GM21381 (cell line): ENCODE measurements at regions not wholly inside any gene's neighbourhood (a gene's known extent, or its start where the extent isn't known, plus 50 kb on each side); places are given as distances from the start of the nearest gene placed in this dataset.

Source experiments
- ATAC-seq: cut with Tn5 transposase; IDR thresholded peaks from one replicate; pipeline ENCODE4 v1.9.1; 2021; ENCODE audit warnings: mild to moderate bottlenecking, moderate library complexity; ENCODE audit not compliant: unreplicated experiment

- no peak for ATAC-seq
These were observed 1295.1 kb upstream of the PCDH20 start for GRCh38 chr13:62710787-62711186.

- ATAC-seq: no peak
These were observed 1290.4 kb upstream of the PCDH20 start for GRCh38 chr13:62706048-62706447.

- ATAC-seq: no peak
These were observed 1289.2 kb upstream of the PCDH20 start for GRCh38 chr13:62704875-62705274.

GRCh38 chr13:62702502-62702901 is 1286.9 kb upstream of the PCDH20 start:
- ATAC-seq: no peak

GRCh38 chr13:62697701-62698100 is 1282.1 kb upstream of the PCDH20 start:
- ATAC-seq: no peak

GRCh38 chr13:62696490-62696889 is 1280.8 kb upstream of the PCDH20 start:
- no peak for ATAC-seq

- no peak for ATAC-seq
These were observed 1272.1 kb upstream of the PCDH20 start for GRCh38 chr13:62687732-62688131.

GRCh38 chr13:62684359-62684758 is 1268.7 kb upstream of the PCDH20 start:
- ATAC-seq: no peak

- no peak for ATAC-seq
These were observed 1267.1 kb upstream of the PCDH20 start for GRCh38 chr13:62682788-62683187.

GRCh38 chr13:62678039-62678438 is 1262.4 kb upstream of the PCDH20 start:
- ATAC-seq: no peak

GRCh38 chr13:62663767-62664166 is 1248.1 kb upstream of the PCDH20 start:
- no peak for ATAC-seq

- no peak for ATAC-seq
These were observed 1243.7 kb upstream of the PCDH20 start for GRCh38 chr13:62659365-62659764.

- ATAC-seq: no peak
These were observed 1237.7 kb upstream of the PCDH20 start for GRCh38 chr13:62653371-62653770.

GRCh38 chr13:62643799-62644524 is 1228.3 kb upstream of the PCDH20 start:
- ATAC-seq: no peak

GRCh38 chr13:62643007-62643483 is 1227.4 kb upstream of the PCDH20 start:
- ATAC-seq: no peak

- ATAC-seq: no peak
These were observed 1219.5 kb upstream of the PCDH20 start for GRCh38 chr13:62635161-62635560.

GRCh38 chr13:62633448-62633847 is 1217.8 kb upstream of the PCDH20 start:
- ATAC-seq: no peak

- no peak for ATAC-seq
These were observed 1216.0 kb upstream of the PCDH20 start for GRCh38 chr13:62631619-62632018.

- ATAC-seq: no peak
These were observed 1215.5 kb upstream of the PCDH20 start for GRCh38 chr13:62631124-62631523.

GRCh38 chr13:62629618-62630017 is 1214.0 kb upstream of the PCDH20 start:
- ATAC-seq: no peak

- no peak for ATAC-seq
These were observed 1211.6 kb upstream of the PCDH20 start for GRCh38 chr13:62627226-62627625.

GRCh38 chr13:62626771-62627170 is 1211.1 kb upstream of the PCDH20 start:
- no peak for ATAC-seq
